Glomerular visceral epithelial cell (primary cell): ENCODE measurements at regions not wholly inside any gene's neighbourhood (a gene's known extent, or its start where the extent isn't known, plus 50 kb on each side); places are given as distances from the start of the nearest gene placed in this dataset.

Source experiments
- DNase-seq: peaks from one replicate; pipeline ENCODE4 v3.0.0-alpha.2; 2016; ENCODE audit errors: extremely low spot score

- DNase-seq: no peak
Observed at GRCh38 chr4:41883988-41884734, 51.1 kb upstream of the TMEM33 start.

GRCh38 chr4:41882625-41883347 lies 52.4 kb upstream of the TMEM33 start:
- peak; percentile 32 for DNase-seq

GRCh38 chr4:41881981-41882624 lies 53.1 kb upstream of the TMEM33 start:
- no peak for DNase-seq

GRCh38 chr4:41880840-41881831 lies 54.1 kb upstream of the TMEM33 start:
- no peak for DNase-seq

GRCh38 chr4:41880022-41880837 lies 55.0 kb upstream of the TMEM33 start:
- DNase-seq: no peak

GRCh38 chr4:41879552-41879951 lies 55.7 kb upstream of the TMEM33 start:
- no peak for DNase-seq

- DNase-seq: no peak
Observed at GRCh38 chr4:41878991-41879491, 56.2 kb upstream of the TMEM33 start.

GRCh38 chr4:41878170-41878969 lies 56.9 kb upstream of the TMEM33 start:
- no peak for DNase-seq

GRCh38 chr4:41877020-41877796 lies 58.0 kb upstream of the TMEM33 start:
- DNase-seq: no peak

GRCh38 chr4:41874873-41875272 lies 60.4 kb upstream of the TMEM33 start:
- DNase-seq: no peak

GRCh38 chr4:41874398-41874797 lies 60.8 kb upstream of the TMEM33 start:
- DNase-seq: no peak

GRCh38 chr4:41873380-41874295 lies 61.6 kb upstream of the TMEM33 start:
- DNase-seq: no peak

GRCh38 chr4:41870035-41870434 lies 65.2 kb upstream of the TMEM33 start:
- DNase-seq: no peak

GRCh38 chr4:41866799-41867677 lies 68.2 kb upstream of the TMEM33 start:
- DNase-seq: no peak

GRCh38 chr4:41865981-41866798 lies 69.0 kb upstream of the TMEM33 start:
- no peak for DNase-seq
